ENCODE measurements at regions not wholly inside any gene's neighbourhood (a gene's known extent, or its start where the extent isn't known, plus 50 kb on each side); places are given as distances from the start of the nearest gene placed in this dataset.

GRCh38 chr4:11019451-11020240, 335.1 kb upstream of the CLNK start:
- no peaks in the 10 kb centered on the region for H3K79me2 ChIP-seq (ENCODE audit: low read depth)
- no peaks in the 10 kb centered on the region for H4K20me1 ChIP-seq (ENCODE audit: insufficient read depth)
- H3K4me2 ChIP-seq: no peak overlapping the region
- no peak for DNase-seq
- H3K9me3 ChIP-seq (ENCODE audit: insufficient read depth, low read depth): no peaks in the 10 kb centered on the region
- TF ChIP-seq EZH2 (IDR thresholded peaks at IDR 0.05; ENCODE audit: low read depth): no peak
- TF ChIP-seq, protein P1, sequence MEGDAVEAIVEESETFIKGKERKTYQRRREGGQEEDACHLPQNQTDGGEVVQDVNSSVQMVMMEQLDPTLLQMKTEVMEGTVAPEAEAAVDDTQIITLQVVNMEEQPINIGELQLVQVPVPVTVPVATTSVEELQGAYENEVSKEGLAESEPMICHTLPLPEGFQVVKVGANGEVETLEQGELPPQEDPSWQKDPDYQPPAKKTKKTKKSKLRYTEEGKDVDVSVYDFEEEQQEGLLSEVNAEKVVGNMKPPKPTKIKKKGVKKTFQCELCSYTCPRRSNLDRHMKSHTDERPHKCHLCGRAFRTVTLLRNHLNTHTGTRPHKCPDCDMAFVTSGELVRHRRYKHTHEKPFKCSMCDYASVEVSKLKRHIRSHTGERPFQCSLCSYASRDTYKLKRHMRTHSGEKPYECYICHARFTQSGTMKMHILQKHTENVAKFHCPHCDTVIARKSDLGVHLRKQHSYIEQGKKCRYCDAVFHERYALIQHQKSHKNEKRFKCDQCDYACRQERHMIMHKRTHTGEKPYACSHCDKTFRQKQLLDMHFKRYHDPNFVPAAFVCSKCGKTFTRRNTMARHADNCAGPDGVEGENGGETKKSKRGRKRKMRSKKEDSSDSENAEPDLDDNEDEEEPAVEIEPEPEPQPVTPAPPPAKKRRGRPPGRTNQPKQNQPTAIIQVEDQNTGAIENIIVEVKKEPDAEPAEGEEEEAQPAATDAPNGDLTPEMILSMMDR (conservative IDR thresholded peaks at IDR 0.05): no peak
- no peak overlapping the region for H3K27ac ChIP-seq
- no peaks in the 10 kb centered on the region for H3K27me3 ChIP-seq (ENCODE audit: insufficient read depth, low read depth)
- BruUV-seq (replicated peaks): no TSS peak
- H3K9me2 ChIP-seq (ENCODE audit: insufficient read depth): no peaks in the 10 kb centered on the region
- ChIA-PET POLR2A (ENCODE audit: unreplicated experiment) (no interaction called here), CTCF (no interaction called here)
- H3K4me3 ChIP-seq: no peak overlapping the region
- H3K4me1 ChIP-seq (replicated peaks; ENCODE audit: insufficient read depth): no peaks in the 10 kb centered on the region
- no peaks in the 10 kb centered on the region for H3F3A ChIP-seq (ENCODE audit: insufficient read depth, low read depth)
- H2AFZ ChIP-seq: no peak overlapping the region
- no peaks in the 10 kb centered on the region for H3K36me3 ChIP-seq (ENCODE audit: low read depth)
- intact Hi-C loops (cut with micrococcal nuclease; ENCODE audit: unreplicated experiment): no loop called here

DNA sequence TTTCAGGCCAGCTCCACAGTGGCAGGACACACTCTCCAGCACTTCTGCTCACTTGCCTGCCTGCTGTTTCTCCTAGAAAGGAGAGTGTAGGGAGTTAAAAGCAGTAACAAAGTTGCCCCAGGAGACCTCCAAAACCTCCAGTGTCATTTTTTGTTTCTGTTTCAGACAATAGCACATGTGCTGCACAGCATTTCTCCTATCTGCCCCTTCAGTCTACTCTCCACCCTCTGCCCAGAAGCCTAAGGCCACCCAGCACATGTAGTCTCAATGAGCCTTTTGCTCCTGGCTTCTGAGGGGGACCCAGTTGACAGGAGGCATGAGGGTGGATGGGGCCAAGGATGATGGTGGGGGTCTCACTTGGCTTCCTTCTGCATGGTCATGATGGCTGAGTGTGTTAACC, 329.6 kb upstream of the CLNK start:
- no peak overlapping the region for H2AFZ ChIP-seq
- TF ChIP-seq, protein P1 (conservative IDR thresholded peaks at IDR 0.05): no peak
- no peak for TF ChIP-seq EZH2 (IDR thresholded peaks at IDR 0.05; ENCODE audit: low read depth)
- CTCF ChIA-PET: no interaction called here
- no peaks in the 10 kb centered on the region for H3K4me1 ChIP-seq (replicated peaks; ENCODE audit: insufficient read depth)
- no peak overlapping the region for H3K4me3 ChIP-seq
- intact Hi-C loops (cut with micrococcal nuclease; ENCODE audit: unreplicated experiment): no loop called here
- no peaks in the 10 kb centered on the region for H4K20me1 ChIP-seq (ENCODE audit: insufficient read depth)
- no peaks in the 10 kb centered on the region for H3K36me3 ChIP-seq (ENCODE audit: low read depth)
- BruUV-seq (replicated peaks): no TSS peak
- H3K79me2 ChIP-seq (ENCODE audit: low read depth): no peaks in the 10 kb centered on the region
- no peak for DNase-seq
- no peaks in the 10 kb centered on the region for H3K9me2 ChIP-seq (ENCODE audit: insufficient read depth)
- H3K27me3 ChIP-seq (ENCODE audit: insufficient read depth, low read depth): no peaks in the 10 kb centered on the region
- no peaks in the 10 kb centered on the region for H3K9me3 ChIP-seq (ENCODE audit: insufficient read depth, low read depth)
- no peak overlapping the region for H3K4me2 ChIP-seq
- H3K27ac ChIP-seq: no peak overlapping the region
- POLR2A ChIA-PET (ENCODE audit: unreplicated experiment): no interaction called here
- no peaks in the 10 kb centered on the region for H3F3A ChIP-seq (ENCODE audit: insufficient read depth, low read depth)

DNA sequence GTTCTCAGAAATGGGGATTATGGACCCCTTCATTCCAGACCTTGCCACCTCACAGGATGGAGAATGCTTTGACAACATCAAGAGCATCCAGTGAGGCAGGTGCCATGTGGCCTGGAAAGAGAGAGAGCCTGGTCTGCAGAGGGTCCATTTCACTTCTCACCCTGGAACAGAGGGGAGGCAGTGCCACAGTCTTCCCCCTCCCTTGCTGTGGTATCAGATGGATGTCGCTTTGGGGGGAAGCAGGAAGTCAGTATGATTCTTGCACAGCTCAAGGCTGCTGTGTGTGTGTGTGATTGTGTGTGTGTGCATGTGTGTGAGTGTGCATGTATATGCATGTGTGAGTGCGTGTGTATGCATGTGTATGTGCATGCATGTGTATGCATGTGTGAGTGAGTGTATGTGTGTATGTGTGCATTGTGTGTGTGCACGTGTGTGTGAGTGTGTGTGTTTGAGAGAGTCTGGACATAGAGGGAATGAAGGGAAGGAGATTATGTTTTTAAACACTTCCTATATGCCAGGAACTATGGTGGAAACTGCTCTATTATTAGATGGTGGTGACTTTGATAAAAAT, 328.6 kb upstream of the CLNK start:
- DNase-seq: no peak
- no peaks in the 10 kb centered on the region for H3K79me2 ChIP-seq (ENCODE audit: low read depth)
- POLR2A ChIA-PET (ENCODE audit: unreplicated experiment): no interaction called here
- no peak overlapping the region for H3K4me2 ChIP-seq
- intact Hi-C loops (cut with micrococcal nuclease; ENCODE audit: unreplicated experiment): no loop called here
- TF ChIP-seq, protein P1 (conservative IDR thresholded peaks at IDR 0.05): no peak
- no peak for TF ChIP-seq EZH2 (IDR thresholded peaks at IDR 0.05; ENCODE audit: low read depth)
- no peaks in the 10 kb centered on the region for H3F3A ChIP-seq (ENCODE audit: insufficient read depth, low read depth)
- H3K27ac ChIP-seq: no peak overlapping the region
- BruUV-seq (replicated peaks): no TSS peak
- CTCF ChIA-PET: no interaction called here
- H3K9me2 ChIP-seq (ENCODE audit: insufficient read depth): no peaks in the 10 kb centered on the region
- H3K27me3 ChIP-seq (ENCODE audit: insufficient read depth, low read depth): no peaks in the 10 kb centered on the region
- no peaks in the 10 kb centered on the region for H3K9me3 ChIP-seq (ENCODE audit: insufficient read depth, low read depth)
- H3K4me1 ChIP-seq (replicated peaks; ENCODE audit: insufficient read depth): no peaks in the 10 kb centered on the region
- H2AFZ ChIP-seq: no peak overlapping the region
- no peak overlapping the region for H3K4me3 ChIP-seq
- H4K20me1 ChIP-seq (ENCODE audit: insufficient read depth): no peaks in the 10 kb centered on the region
- no peaks in the 10 kb centered on the region for H3K36me3 ChIP-seq (ENCODE audit: low read depth)
